Stimulated activated memory B cell treated with anti-CD40 and anti-IgM and Interleukin-4, amounts not matched to agents 10 μg/mL and 1 μg/mL and 100 μg/mL, for 72 hours (primary cell): ENCODE measurements at regions not wholly inside any gene's neighbourhood (a gene's known extent, or its start where the extent isn't known, plus 50 kb on each side); places are given as distances from the start of the nearest gene placed in this dataset.

Experiments used
- ATAC-seq: fragments of 150-1000 bp; cut with Tn5 transposase; 2 replicates; pipeline ENCODE4 v1.10.0; 2021
- H3K27ac Mint-ChIP-seq: one replicate; pipeline ENCODE4 v1.8.0; 2022; ENCODE audit warnings: mild to moderate bottlenecking, mixed read lengths
- H3K27me3 Mint-ChIP-seq: one replicate; pipeline ENCODE4 v1.8.0; 2022; ENCODE audit warnings: mixed read lengths
- H3K36me3 Mint-ChIP-seq: one replicate; pipeline ENCODE4 v1.8.0; 2022; ENCODE audit warnings: mixed read lengths
- H3K4me1 Mint-ChIP-seq: one replicate; pipeline ENCODE4 v1.8.0; 2022; ENCODE audit warnings: mixed read lengths
- H3K4me3 Mint-ChIP-seq: one replicate; pipeline ENCODE4 v1.8.0; 2022; ENCODE audit warnings: mild to moderate bottlenecking, moderate library complexity, mixed read lengths
- H3K9me3 Mint-ChIP-seq: one replicate; pipeline ENCODE4 v1.8.0; 2022; ENCODE audit warnings: mixed read lengths

GRCh38 chr5:20229303-20230005 is 241.5 kb upstream of the CDH18 start:
- Mint-ChIP-seq H3K4me1 (no peaks in the 10 kb centered on the region), H3K9me3 (peaks cover 9% of the 10 kb centered on the region), H3K27ac (no peak overlapping the region), H3K36me3 (no peaks in the 10 kb centered on the region), H3K27me3 (no peaks in the 10 kb centered on the region), H3K4me3 (no peak overlapping the region)
- ATAC-seq: no peak

GRCh38 chr5:20224966-20225365 is 237.0 kb upstream of the CDH18 start:
- Mint-ChIP-seq H3K36me3 (no peaks in the 10 kb centered on the region), H3K27ac (no peak overlapping the region), H3K4me3 (no peak overlapping the region), H3K9me3 (peaks cover 11% of the 10 kb centered on the region), H3K4me1 (no peaks in the 10 kb centered on the region), H3K27me3 (no peaks in the 10 kb centered on the region)
- no peak for ATAC-seq

GRCh38 chr5:20224046-20224445 is 236.0 kb upstream of the CDH18 start:
- Mint-ChIP-seq H3K4me3 (no peak overlapping the region), H3K4me1 (no peaks in the 10 kb centered on the region), H3K36me3 (no peaks in the 10 kb centered on the region), H3K27me3 (no peaks in the 10 kb centered on the region), H3K9me3 (peaks cover 11% of the 10 kb centered on the region), H3K27ac (no peak overlapping the region)
- ATAC-seq: no peak

- ATAC-seq: no peak
- Mint-ChIP-seq H3K27ac (no peak overlapping the region), H3K27me3 (no peaks in the 10 kb centered on the region), H3K4me1 (no peaks in the 10 kb centered on the region), H3K9me3 (peaks cover 14% of the 10 kb centered on the region), H3K36me3 (no peaks in the 10 kb centered on the region), H3K4me3 (no peak overlapping the region)
Measured at GRCh38 chr5:20223451-20223850, 235.5 kb upstream of the CDH18 start.

GRCh38 chr5:20215257-20215656 is 227.3 kb upstream of the CDH18 start:
- no peak for ATAC-seq
- H3K27me3 Mint-ChIP-seq: no peaks in the 10 kb centered on the region
- no peaks in the 10 kb centered on the region for H3K4me1 Mint-ChIP-seq
- peaks cover 14% of the 10 kb centered on the region for H3K9me3 Mint-ChIP-seq
- H3K36me3 Mint-ChIP-seq: no peaks in the 10 kb centered on the region
- H3K4me3 Mint-ChIP-seq: no peak overlapping the region
- H3K27ac Mint-ChIP-seq: no peak overlapping the region

- Mint-ChIP-seq H3K36me3 (no peaks in the 10 kb centered on the region), H3K27me3 (no peaks in the 10 kb centered on the region), H3K27ac (no peak overlapping the region), H3K9me3 (peaks cover 18% of the 10 kb centered on the region), H3K4me3 (no peak overlapping the region), H3K4me1 (no peaks in the 10 kb centered on the region)
- no peak for ATAC-seq
Measured at GRCh38 chr5:20213803-20214202, 225.8 kb upstream of the CDH18 start.

GRCh38 chr5:20212701-20213100 is 224.7 kb upstream of the CDH18 start:
- Mint-ChIP-seq H3K27me3 (no peaks in the 10 kb centered on the region), H3K9me3 (peaks cover 18% of the 10 kb centered on the region), H3K4me1 (no peaks in the 10 kb centered on the region), H3K36me3 (no peaks in the 10 kb centered on the region), H3K27ac (no peak overlapping the region), H3K4me3 (no peak overlapping the region)
- no peak for ATAC-seq

GRCh38 chr5:20166456-20166855 is 178.5 kb upstream of the CDH18 start:
- H3K4me1 Mint-ChIP-seq: no peaks in the 10 kb centered on the region
- no peak overlapping the region for H3K27ac Mint-ChIP-seq
- H3K36me3 Mint-ChIP-seq: no peaks in the 10 kb centered on the region
- no peak overlapping the region for H3K4me3 Mint-ChIP-seq
- H3K27me3 Mint-ChIP-seq: no peaks in the 10 kb centered on the region
- ATAC-seq: no peak
- no peaks in the 10 kb centered on the region for H3K9me3 Mint-ChIP-seq

GRCh38 chr5:20158006-20158405 is 170.0 kb upstream of the CDH18 start:
- Mint-ChIP-seq H3K27ac (no peak overlapping the region), H3K4me3 (no peak overlapping the region), H3K36me3 (no peaks in the 10 kb centered on the region), H3K4me1 (no peaks in the 10 kb centered on the region), H3K27me3 (no peaks in the 10 kb centered on the region), H3K9me3 (peaks cover 7% of the 10 kb centered on the region)
- no peak for ATAC-seq

GRCh38 chr5:20157089-20157488 is 169.1 kb upstream of the CDH18 start:
- ATAC-seq: no peak
- no peak overlapping the region for H3K27ac Mint-ChIP-seq
- H3K9me3 Mint-ChIP-seq: peaks cover 7% of the 10 kb centered on the region
- H3K4me1 Mint-ChIP-seq: no peaks in the 10 kb centered on the region
- H3K4me3 Mint-ChIP-seq: no peak overlapping the region
- no peaks in the 10 kb centered on the region for H3K27me3 Mint-ChIP-seq
- H3K36me3 Mint-ChIP-seq: no peaks in the 10 kb centered on the region

- no peaks in the 10 kb centered on the region for H3K36me3 Mint-ChIP-seq
- no peak overlapping the region for H3K27ac Mint-ChIP-seq
- no peak overlapping the region for H3K4me3 Mint-ChIP-seq
- H3K27me3 Mint-ChIP-seq: no peaks in the 10 kb centered on the region
- no peaks in the 10 kb centered on the region for H3K4me1 Mint-ChIP-seq
- H3K9me3 Mint-ChIP-seq: peaks cover 6% of the 10 kb centered on the region
- no peak for ATAC-seq
Measured at GRCh38 chr5:20145240-20145639, 157.2 kb upstream of the CDH18 start.

GRCh38 chr5:20129501-20129900 is 141.5 kb upstream of the CDH18 start:
- H3K9me3 Mint-ChIP-seq: no peaks in the 10 kb centered on the region
- no peak for ATAC-seq
- H3K27ac Mint-ChIP-seq: no peak overlapping the region
- no peaks in the 10 kb centered on the region for H3K36me3 Mint-ChIP-seq
- H3K27me3 Mint-ChIP-seq: no peaks in the 10 kb centered on the region
- no peaks in the 10 kb centered on the region for H3K4me1 Mint-ChIP-seq
- H3K4me3 Mint-ChIP-seq: no peak overlapping the region

GRCh38 chr5:20128343-20128742 is 140.3 kb upstream of the CDH18 start:
- no peaks in the 10 kb centered on the region for H3K4me1 Mint-ChIP-seq
- no peaks in the 10 kb centered on the region for H3K36me3 Mint-ChIP-seq
- no peak for ATAC-seq
- H3K27ac Mint-ChIP-seq: no peak overlapping the region
- no peaks in the 10 kb centered on the region for H3K9me3 Mint-ChIP-seq
- no peak overlapping the region for H3K4me3 Mint-ChIP-seq
- no peaks in the 10 kb centered on the region for H3K27me3 Mint-ChIP-seq

- no peaks in the 10 kb centered on the region for H3K9me3 Mint-ChIP-seq
- no peak overlapping the region for H3K4me3 Mint-ChIP-seq
- no peak overlapping the region for H3K27ac Mint-ChIP-seq
- no peaks in the 10 kb centered on the region for H3K4me1 Mint-ChIP-seq
- no peaks in the 10 kb centered on the region for H3K27me3 Mint-ChIP-seq
- H3K36me3 Mint-ChIP-seq: no peaks in the 10 kb centered on the region
- no peak for ATAC-seq
Measured at GRCh38 chr5:20114526-20114925, 126.5 kb upstream of the CDH18 start.

GRCh38 chr5:20113931-20114330 is 125.9 kb upstream of the CDH18 start:
- Mint-ChIP-seq H3K27ac (no peak overlapping the region), H3K27me3 (no peaks in the 10 kb centered on the region), H3K4me1 (no peaks in the 10 kb centered on the region), H3K4me3 (no peak overlapping the region), H3K9me3 (no peaks in the 10 kb centered on the region), H3K36me3 (no peaks in the 10 kb centered on the region)
- no peak for ATAC-seq

- no peak overlapping the region for H3K27ac Mint-ChIP-seq
- no peaks in the 10 kb centered on the region for H3K4me1 Mint-ChIP-seq
- no peaks in the 10 kb centered on the region for H3K36me3 Mint-ChIP-seq
- ATAC-seq: no peak
- H3K4me3 Mint-ChIP-seq: no peak overlapping the region
- H3K9me3 Mint-ChIP-seq: peaks cover 3% of the 10 kb centered on the region
- H3K27me3 Mint-ChIP-seq: no peaks in the 10 kb centered on the region
Measured at GRCh38 chr5:20113031-20113715, 125.2 kb upstream of the CDH18 start.
